ENCODE measurements at regions not wholly inside any gene's neighbourhood (a gene's known extent, or its start where the extent isn't known, plus 50 kb on each side); places are given as distances from the start of the nearest gene placed in this dataset.

DNA sequence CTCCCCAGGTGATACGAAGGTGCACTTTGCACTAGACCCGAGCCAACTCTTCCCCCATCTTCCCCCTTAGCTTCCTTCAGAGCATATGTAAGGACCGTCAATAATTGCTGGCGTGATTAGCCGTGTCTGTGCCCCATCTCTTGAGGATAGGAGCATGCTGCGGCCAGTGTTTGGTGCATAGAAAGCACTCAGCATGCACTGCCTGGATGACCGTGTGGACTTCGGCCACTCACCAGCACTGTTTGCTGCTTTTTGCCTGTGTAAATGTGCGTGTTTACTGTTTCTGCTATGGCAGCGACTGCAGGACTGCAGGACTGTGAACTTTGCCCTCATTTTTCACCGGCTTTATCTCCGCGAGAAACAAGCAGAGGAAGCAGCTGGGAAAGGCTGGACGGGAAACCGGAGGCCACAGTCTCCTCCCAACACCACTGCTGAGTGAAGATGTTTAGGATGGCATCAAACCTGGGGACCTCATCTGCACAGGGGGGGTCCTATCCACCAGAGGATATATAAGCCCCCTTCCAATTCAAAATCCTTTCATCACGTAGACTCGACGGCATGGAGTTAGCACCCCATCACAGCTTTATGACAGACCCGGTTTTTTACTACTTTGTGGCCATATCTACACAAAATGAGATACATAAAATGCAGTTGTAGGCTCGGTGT, 150.6 kb upstream of the AFDN start (continued):
- TF ChIP-seq, protein P1, sequence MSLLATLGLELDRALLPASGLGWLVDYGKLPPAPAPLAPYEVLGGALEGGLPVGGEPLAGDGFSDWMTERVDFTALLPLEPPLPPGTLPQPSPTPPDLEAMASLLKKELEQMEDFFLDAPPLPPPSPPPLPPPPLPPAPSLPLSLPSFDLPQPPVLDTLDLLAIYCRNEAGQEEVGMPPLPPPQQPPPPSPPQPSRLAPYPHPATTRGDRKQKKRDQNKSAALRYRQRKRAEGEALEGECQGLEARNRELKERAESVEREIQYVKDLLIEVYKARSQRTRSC (CRISPR knock-in tag; IDR thresholded peaks at IDR 0.05; ENCODE audit: low read depth), result peak; percentile 76; the same call in 1 of the 2 replicates
- TF ChIP-seq ZMYM4 (CRISPR knock-in tag; IDR thresholded peaks at IDR 0.05) (peak; percentile 99), ZNF672 (CRISPR knock-in tag; IDR thresholded peaks at IDR 0.05) (peak; percentile 81), GFI1 (CRISPR knock-in tag; IDR thresholded peaks at IDR 0.05; ENCODE audit: borderline replicate concordance) (peak; percentile 98), THAP11 (CRISPR knock-in tag; IDR thresholded peaks at IDR 0.05) (peak; percentile 88), ZSCAN31 (CRISPR knock-in tag; IDR thresholded peaks at IDR 0.05; ENCODE audit: low read depth) (peak; percentile 97), YEATS4 (CRISPR knock-in tag; IDR thresholded peaks at IDR 0.05; ENCODE audit: borderline replicate concordance) (peak; percentile 91; the same call in 1 of the 2 replicates), ZNF557 (CRISPR knock-in tag; IDR thresholded peaks at IDR 0.05) (peak; percentile 94), ZBTB7B (CRISPR knock-in tag; IDR thresholded peaks at IDR 0.05) (peak; percentile 98), ZNF207 (IDR thresholded peaks at IDR 0.05; ENCODE audit: borderline replicate concordance) (no peak), AGO1 (IDR thresholded peaks at IDR 0.05; ENCODE audit: low read depth, low read length, poor library complexity, severe bottlenecking) (no peak), MAFG (CRISPR knock-in tag; IDR thresholded peaks at IDR 0.05) (no peak), AGO2 (optimal IDR thresholded peaks at IDR 0.05; ENCODE audit: low read depth, low read length) (no peak), ZNF263 (CRISPR knock-in tag; IDR thresholded peaks at IDR 0.05) (peak; percentile 80), ZNF253 (CRISPR knock-in tag; IDR thresholded peaks at IDR 0.05; ENCODE audit: borderline replicate concordance) (peak; percentile 85; the same call in 1 of the 2 replicates), ZNF674 (CRISPR knock-in tag; IDR thresholded peaks at IDR 0.05; ENCODE audit: low read depth) (no peak; the same call in 1 of the 2 replicates), REXO4 (CRISPR knock-in tag; IDR thresholded peaks at IDR 0.05; ENCODE audit: borderline replicate concordance) (no peak)
- TF ChIP-seq, protein P2, sequence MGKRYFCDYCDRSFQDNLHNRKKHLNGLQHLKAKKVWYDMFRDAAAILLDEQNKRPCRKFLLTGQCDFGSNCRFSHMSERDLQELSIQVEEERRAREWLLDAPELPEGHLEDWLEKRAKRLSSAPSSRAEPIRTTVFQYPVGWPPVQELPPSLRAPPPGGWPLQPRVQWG (CRISPR knock-in tag; IDR thresholded peaks at IDR 0.05; ENCODE audit: borderline replicate concordance, low read depth), result no peak
- TF ChIP-seq, protein P3, sequence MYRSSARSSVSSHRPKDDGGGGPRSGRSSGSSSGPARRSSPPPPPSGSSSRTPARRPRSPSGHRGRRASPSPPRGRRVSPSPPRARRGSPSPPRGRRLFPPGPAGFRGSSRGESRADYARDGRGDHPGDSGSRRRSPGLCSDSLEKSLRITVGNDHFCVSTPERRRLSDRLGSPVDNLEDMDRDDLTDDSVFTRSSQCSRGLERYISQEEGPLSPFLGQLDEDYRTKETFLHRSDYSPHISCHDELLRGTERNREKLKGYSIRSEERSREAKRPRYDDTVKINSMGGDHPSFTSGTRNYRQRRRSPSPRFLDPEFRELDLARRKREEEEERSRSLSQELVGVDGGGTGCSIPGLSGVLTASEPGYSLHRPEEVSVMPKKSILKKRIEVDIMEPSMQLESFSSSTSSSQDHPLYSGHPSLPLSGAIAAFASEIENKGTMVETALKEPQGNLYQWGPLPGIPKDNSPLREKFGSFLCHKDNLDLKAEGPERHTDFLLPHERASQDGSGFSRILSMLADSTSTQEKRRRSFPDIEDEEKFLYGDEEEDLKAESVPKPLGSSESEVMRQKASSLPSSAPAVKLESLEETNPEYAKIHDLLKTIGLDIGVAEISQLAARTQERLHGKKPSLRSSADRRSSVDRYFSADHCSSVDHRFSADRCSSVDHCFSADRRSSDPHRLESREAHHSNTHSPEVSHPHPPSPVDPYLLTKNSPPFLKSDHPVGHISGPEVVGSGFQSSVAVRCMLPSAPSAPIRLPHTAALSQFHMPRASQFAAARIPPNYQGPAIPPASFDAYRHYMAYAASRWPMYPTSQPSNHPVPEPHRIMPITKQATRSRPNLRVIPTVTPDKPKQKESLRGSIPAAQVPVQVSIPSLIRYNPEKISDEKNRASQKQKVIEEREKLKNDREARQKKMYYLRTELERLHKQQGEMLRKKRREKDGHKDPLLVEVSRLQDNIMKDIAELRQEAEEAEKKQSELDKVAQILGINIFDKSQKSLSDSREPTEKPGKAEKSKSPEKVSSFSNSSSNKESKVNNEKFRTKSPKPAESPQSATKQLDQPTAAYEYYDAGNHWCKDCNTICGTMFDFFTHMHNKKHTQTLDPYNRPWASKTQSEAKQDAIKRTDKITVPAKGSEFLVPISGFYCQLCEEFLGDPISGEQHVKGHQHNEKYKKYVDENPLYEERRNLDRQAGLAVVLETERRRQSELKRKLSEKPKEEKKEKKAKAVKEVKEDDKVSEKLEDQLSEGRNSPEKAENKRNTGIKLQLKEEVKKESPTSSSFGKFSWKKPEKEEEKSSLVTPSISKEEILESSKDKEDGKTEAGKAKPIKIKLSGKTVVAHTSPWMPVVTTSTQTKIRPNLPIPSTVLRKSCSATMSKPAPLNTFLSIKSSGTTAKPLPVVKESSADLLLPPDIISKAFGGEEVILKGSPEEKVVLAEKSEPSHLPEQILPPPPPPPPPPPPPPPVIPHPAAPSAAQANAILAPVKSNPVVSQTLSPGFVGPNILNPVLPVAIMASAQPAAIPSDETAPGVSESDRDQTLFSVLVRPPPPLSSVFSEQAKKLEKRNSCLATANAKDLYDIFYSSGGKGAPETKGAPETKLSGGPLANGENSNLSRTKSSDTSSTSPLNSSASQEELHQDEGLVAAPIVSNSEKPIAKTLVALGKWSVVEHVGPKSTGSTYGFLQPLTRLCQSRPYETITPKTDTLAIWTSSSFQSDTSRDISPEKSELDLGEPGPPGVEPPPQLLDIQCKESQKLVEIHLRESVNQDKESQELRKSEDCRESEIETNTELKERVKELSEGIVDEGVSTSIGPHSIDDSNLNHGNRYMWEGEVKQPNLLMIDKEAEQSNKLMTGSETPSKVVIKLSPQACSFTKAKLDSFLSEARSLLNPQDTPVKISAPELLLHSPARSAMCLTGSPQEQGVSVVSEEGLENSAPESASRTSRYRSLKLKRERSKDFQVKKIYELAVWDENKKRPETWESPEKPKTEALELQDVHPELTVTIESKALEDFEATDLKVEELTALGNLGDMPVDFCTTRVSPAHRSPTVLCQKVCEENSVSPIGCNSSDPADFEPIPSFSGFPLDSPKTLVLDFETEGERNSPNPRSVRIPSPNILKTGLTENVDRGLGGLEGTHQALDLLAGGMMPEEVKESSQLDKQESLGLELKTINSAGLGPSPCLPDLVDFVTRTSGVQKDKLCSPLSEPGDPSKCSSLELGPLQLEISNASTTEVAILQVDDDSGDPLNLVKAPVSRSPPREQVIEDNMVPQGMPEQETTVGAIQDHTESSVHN (CRISPR knock-in tag; IDR thresholded peaks at IDR 0.05), result peak; percentile 93
- TF ChIP-seq, protein P4, sequence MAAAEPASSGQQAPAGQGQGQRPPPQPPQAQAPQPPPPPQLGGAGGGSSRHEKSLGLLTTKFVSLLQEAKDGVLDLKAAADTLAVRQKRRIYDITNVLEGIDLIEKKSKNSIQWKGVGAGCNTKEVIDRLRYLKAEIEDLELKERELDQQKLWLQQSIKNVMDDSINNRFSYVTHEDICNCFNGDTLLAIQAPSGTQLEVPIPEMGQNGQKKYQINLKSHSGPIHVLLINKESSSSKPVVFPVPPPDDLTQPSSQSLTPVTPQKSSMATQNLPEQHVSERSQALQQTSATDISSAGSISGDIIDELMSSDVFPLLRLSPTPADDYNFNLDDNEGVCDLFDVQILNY (CRISPR knock-in tag; conservative IDR thresholded peaks at IDR 0.05), result no peak
